Right lobe of liver (tissue), 6 donors: ENCODE measurements at regions not wholly inside any gene's neighbourhood (a gene's known extent, or its start where the extent isn't known, plus 50 kb on each side); places are given as distances from the start of the nearest gene placed in this dataset.
A peak's percentile ranks its signal among the peaks of the same experiment; 100 is the strongest.

Experiments
- ATAC-seq, 4 donors: fragments of 200-7000 bp; cut with Tn5 transposase; one replicate each; pipeline ENCODE4 v1.9.1; 2020; ENCODE audit warnings: mild to moderate bottlenecking in 4 of 4, moderate library complexity in 4 of 4
- DNase-seq, 3 donors: peaks; one replicate each; pipeline ENCODE4 v3.0.0-alpha.2; 2020
- H3K27ac ChIP-seq, 3 donors: fragments of 200-600 bp; one replicate each; pipeline ENCODE4 v1.8.0; 2022
- H3K27me3 ChIP-seq, 2 donors: fragments of 200-600 bp; one replicate each; pipeline ENCODE4 v1.8.0; 2022
- H3K36me3 ChIP-seq, 4 donors: fragments of 200-600 bp; sonication (generic) in 1 of 4; one replicate each; pipeline versions ENCODE4 v1.5.1 to v1.8.0; 2017 to 2022; ENCODE audit warnings: control low read depth in 1 of 4
- H3K4me1 ChIP-seq, 4 donors: fragments of 200-600 bp; sonication (generic) in 1 of 4; one replicate each; pipeline versions ENCODE4 v1.5.1 to v1.8.0; 2017 to 2022; ENCODE audit warnings: control low read depth in 1 of 4
- H3K4me3 ChIP-seq, 3 donors: fragments of 200-600 bp; one replicate each; pipeline ENCODE4 v1.8.0; 2022
- H3K9me3 ChIP-seq, 4 donors: fragments of 200-600 bp; sonication (generic) in 1 of 4; one replicate each; pipeline versions ENCODE4 v1.5.1 to v1.8.0; 2017 to 2022; ENCODE audit warnings: control low read depth in 1 of 4
- CTCF ChIP-seq, 4 donors: fragments of 200-600 bp in 3 of 4; fragments of 450-650 bp in 1 of 4; IDR thresholded peaks; one replicate each; pipeline versions ENCODE4 v1.5.1 to v1.8.0; 2016 to 2022; ENCODE audit warnings: antibody characterized with exemption in 4 of 4, mild to moderate bottlenecking in 2 of 4
- POLR2A ChIP-seq: fragments of 450-650 bp; IDR thresholded peaks from one replicate; pipeline ENCODE4 v1.6.1; 2017; ENCODE audit warnings: antibody characterized with exemption, mild to moderate bottlenecking
- WGBS: methylation state at CpG from one replicate; pipeline ENCODE4 v1.1.6; 2018; ENCODE audit warnings: low coverage, low lambda C conversion rate; ENCODE audit not compliant: insufficient coverage; ENCODE audit errors: missing lambda C conversion rate; 5-methylcytosine and 5-hydroxymethylcytosine counted together
- intact Hi-C, 2 donors: fragments of 100-400 bp; cut with DNase I; formaldehyde crosslinking; loops; one replicate each; pipeline versions ENCODE4 v1.11.2 to v1.14.1; 2022
- donor health status: DM: no; HTN: yes; CAD: no.
- donor health status: DM: no; HTN: no; CAD: no.
- donor health status: DM: no; HTN: no; CAD: no.
- donor health status: DM: no; HTN: yes; CAD: no.
- donor health status: DM: no; HTN: yes; CAD: no.

GRCh38 chr9:86591472-86591871, 237.3 kb upstream of the TUT7 start:
- 80% methylated on average over 4 of the region's 4 CpGs for WGBS
- Histone ChIP-seq H3K27me3 (no peaks in the 10 kb centered on the region), H3K4me3 (no peak overlapping the region), H3K36me3 (no peaks in the 10 kb centered on the region), H3K27ac (no peak overlapping the region), H3K4me1 (no peaks in the 10 kb centered on the region), H3K9me3 (no peaks in the 10 kb centered on the region)
- no peak for DNase-seq
- ATAC-seq = no peak
- intact Hi-C loops = no loop called here
- TF ChIP-seq CTCF (IDR thresholded peaks at IDR 0.05) = no peak
- no peak for TF ChIP-seq POLR2A

GRCh38 chr9:86589730-86590129, 235.5 kb upstream of the TUT7 start:
- TF ChIP-seq POLR2A (no peak), CTCF (IDR thresholded peaks at IDR 0.05) (no peak)
- Histone ChIP-seq H3K36me3 (no peaks in the 10 kb centered on the region), H3K4me3 (no peak overlapping the region), H3K9me3 (no peaks in the 10 kb centered on the region), H3K4me1 (no peaks in the 10 kb centered on the region), H3K27me3 (no peaks in the 10 kb centered on the region), H3K27ac (no peak overlapping the region)
- DNase-seq (no peak), ATAC-seq (no peak)
- intact Hi-C loops = no loop called here
- WGBS = 74% methylated on average over 11 of the region's 11 CpGs

GRCh38 chr9:86589273-86589672, 235.1 kb upstream of the TUT7 start:
- no peaks in the 10 kb centered on the region for H3K27me3 ChIP-seq
- H3K4me3 ChIP-seq = no peak overlapping the region
- H3K4me1 ChIP-seq = no peaks in the 10 kb centered on the region
- intact Hi-C loops = no loop called here
- no peak for DNase-seq
- 72% methylated on average over 6 of the region's 6 CpGs for whole genome bisulfite sequencing
- TF ChIP-seq CTCF (IDR thresholded peaks at IDR 0.05) (no peak), POLR2A (no peak)
- ATAC-seq = no peak
- H3K27ac ChIP-seq = no peak overlapping the region
- H3K9me3 ChIP-seq = no peaks in the 10 kb centered on the region
- H3K36me3 ChIP-seq = no peaks in the 10 kb centered on the region

- ATAC-seq (peak in 1 of 4 donors; percentile 14), DNase-seq (no peak)
- intact Hi-C loops = no loop called here
- no peak overlapping the region for H3K27ac ChIP-seq
- H3K4me1 ChIP-seq = no peaks in the 10 kb centered on the region
- H3K4me3 ChIP-seq = peak overlapping the region in 1 of 3 donors; percentile 23
- TF ChIP-seq POLR2A = no peak
- no peak for TF ChIP-seq CTCF (IDR thresholded peaks at IDR 0.05)
- no peaks in the 10 kb centered on the region for H3K36me3 ChIP-seq
- H3K27me3 ChIP-seq = no peaks in the 10 kb centered on the region
- no peaks in the 10 kb centered on the region for H3K9me3 ChIP-seq
Observed at GRCh38 chr9:86586144-86586494, 231.9 kb upstream of the TUT7 start.

GRCh38 chr9:86585422-86586143, 231.4 kb upstream of the TUT7 start:
- TF ChIP-seq CTCF (IDR thresholded peaks at IDR 0.05) (no peak), POLR2A (no peak)
- ATAC-seq = peak; percentile 46 to 79 (median 78)
- no peaks in the 10 kb centered on the region for H3K4me1 ChIP-seq
- H3K27me3 ChIP-seq = no peaks in the 10 kb centered on the region
- H3K27ac ChIP-seq = no peak overlapping the region
- peak overlapping the region in 1 of 3 donors; percentile 23 for H3K4me3 ChIP-seq
- no peaks in the 10 kb centered on the region for H3K36me3 ChIP-seq
- 12% methylated on average over 5 of the region's 7 CpGs for WGBS
- H3K9me3 ChIP-seq = no peaks in the 10 kb centered on the region
- no peak for DNase-seq
- intact Hi-C loops = no loop called here
